Osteocyte (in vitro differentiated cells): ENCODE measurements at regions not wholly inside any gene's neighbourhood (a gene's known extent, or its start where the extent isn't known, plus 50 kb on each side); places are given as distances from the start of the nearest gene placed in this dataset.

ENCODE experiments used
- DNase-seq: peaks from one replicate; pipeline ENCODE4 v3.0.0; 2021; ENCODE audit warnings: mixed read lengths; ENCODE audit not compliant: unreplicated experiment; ENCODE audit errors: extremely low spot score
- H3K27ac Mint-ChIP-seq: one replicate; pipeline ENCODE4 v1.8.0; 2021; ENCODE audit warnings: mild to moderate bottlenecking, mixed read lengths; ENCODE audit not compliant: unreplicated experiment
- H3K27me3 Mint-ChIP-seq: one replicate; pipeline ENCODE4 v1.8.0; 2021; ENCODE audit warnings: mixed read lengths; ENCODE audit not compliant: unreplicated experiment
- H3K36me3 Mint-ChIP-seq: one replicate; pipeline ENCODE4 v1.8.0; 2021; ENCODE audit warnings: mixed read lengths; ENCODE audit not compliant: unreplicated experiment
- H3K4me1 Mint-ChIP-seq: one replicate; pipeline ENCODE4 v1.8.0; 2021; ENCODE audit warnings: mixed read lengths; ENCODE audit not compliant: unreplicated experiment
- H3K4me3 Mint-ChIP-seq: one replicate; pipeline ENCODE4 v1.8.0; 2021; ENCODE audit warnings: mild to moderate bottlenecking, moderate library complexity, mixed read lengths; ENCODE audit not compliant: unreplicated experiment
- H3K9me3 Mint-ChIP-seq: one replicate; pipeline ENCODE4 v1.8.0; 2021; ENCODE audit warnings: mixed read lengths; ENCODE audit not compliant: unreplicated experiment
- TF ChIP-seq, protein P1 (sequence below): fragments of 200-600 bp; sonication (generic); IDR thresholded peaks from 2 replicates; pipeline ENCODE4 v1.5.0; 2021; ENCODE audit warnings: antibody characterized with exemption, mild to moderate bottlenecking, moderate library complexity

DNA sequence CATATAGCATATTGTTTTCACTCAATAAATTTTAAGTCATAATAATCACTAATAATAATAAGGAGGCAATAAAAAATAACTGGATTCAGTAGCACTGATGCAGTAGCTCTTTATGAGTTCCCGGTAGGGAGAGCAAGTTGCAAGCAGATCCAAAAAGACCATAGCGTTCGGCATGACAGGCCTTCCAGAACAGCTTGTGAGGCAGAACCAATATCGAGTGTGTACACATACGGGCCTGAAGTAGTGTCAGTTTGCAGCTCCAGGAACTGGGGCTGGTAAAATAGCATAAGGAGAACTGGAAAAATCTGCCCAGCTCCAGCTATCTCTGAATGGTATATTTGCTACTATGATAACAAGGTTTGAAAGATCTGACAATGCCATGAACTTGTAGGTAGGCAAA, 1607.8 kb upstream of the PIK3C3 start:
- Mint-ChIP-seq H3K27ac (no peak overlapping the region), H3K9me3 (no peaks in the 10 kb centered on the region), H3K4me1 (no peaks in the 10 kb centered on the region), H3K4me3 (no peak overlapping the region), H3K27me3 (peaks cover 2% of the 10 kb centered on the region), H3K36me3 (no peaks in the 10 kb centered on the region)
- DNase-seq = no peak
- TF ChIP-seq, protein P1, sequence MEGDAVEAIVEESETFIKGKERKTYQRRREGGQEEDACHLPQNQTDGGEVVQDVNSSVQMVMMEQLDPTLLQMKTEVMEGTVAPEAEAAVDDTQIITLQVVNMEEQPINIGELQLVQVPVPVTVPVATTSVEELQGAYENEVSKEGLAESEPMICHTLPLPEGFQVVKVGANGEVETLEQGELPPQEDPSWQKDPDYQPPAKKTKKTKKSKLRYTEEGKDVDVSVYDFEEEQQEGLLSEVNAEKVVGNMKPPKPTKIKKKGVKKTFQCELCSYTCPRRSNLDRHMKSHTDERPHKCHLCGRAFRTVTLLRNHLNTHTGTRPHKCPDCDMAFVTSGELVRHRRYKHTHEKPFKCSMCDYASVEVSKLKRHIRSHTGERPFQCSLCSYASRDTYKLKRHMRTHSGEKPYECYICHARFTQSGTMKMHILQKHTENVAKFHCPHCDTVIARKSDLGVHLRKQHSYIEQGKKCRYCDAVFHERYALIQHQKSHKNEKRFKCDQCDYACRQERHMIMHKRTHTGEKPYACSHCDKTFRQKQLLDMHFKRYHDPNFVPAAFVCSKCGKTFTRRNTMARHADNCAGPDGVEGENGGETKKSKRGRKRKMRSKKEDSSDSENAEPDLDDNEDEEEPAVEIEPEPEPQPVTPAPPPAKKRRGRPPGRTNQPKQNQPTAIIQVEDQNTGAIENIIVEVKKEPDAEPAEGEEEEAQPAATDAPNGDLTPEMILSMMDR = no peak

DNA sequence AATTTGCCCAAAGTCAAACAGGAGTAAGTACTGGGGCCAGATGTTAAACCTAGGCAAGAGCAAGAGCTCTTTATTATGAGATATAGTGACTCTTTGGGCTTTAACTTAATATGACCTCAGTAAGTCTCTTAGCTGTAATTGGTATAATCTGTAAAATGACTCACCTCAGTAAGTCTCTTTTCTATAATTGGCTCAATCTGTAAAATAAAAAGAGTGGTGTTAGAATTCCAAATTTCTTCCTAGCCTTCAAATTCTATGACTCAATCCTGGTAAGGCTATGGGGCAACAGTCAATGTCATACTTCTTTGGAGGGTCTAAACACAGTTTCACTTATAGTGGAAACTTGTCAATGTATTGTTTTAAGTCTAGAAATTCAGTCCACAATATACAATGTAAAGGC, 1608.9 kb upstream of the PIK3C3 start:
- Mint-ChIP-seq H3K4me3 (no peak overlapping the region), H3K27ac (no peak overlapping the region), H3K36me3 (no peaks in the 10 kb centered on the region), H3K4me1 (no peaks in the 10 kb centered on the region), H3K27me3 (peaks cover 5% of the 10 kb centered on the region), H3K9me3 (no peaks in the 10 kb centered on the region)
- TF ChIP-seq, protein P1 = no peak
- no peak for DNase-seq

DNA sequence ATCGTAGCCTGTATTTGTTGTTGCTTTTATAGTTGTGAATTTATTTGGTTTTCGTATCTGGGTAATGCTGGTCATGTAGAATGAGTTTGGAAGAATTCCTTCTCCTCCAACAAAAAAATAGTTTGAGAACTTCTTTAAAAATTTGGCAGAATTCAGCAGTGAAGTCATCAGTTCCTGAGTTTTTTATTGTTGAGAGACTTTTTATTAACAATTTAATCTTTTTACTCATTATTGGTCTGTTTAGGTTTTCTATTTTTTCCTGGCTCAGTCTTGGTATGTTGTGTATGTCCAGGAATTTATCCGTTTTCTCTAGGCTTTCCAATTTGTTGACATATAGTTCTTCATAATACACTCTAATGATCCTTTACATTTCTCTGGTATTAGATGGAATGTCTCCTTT, 1613.3 kb upstream of the PIK3C3 start:
- Mint-ChIP-seq H3K9me3 (no peaks in the 10 kb centered on the region), H3K27me3 (peaks cover 5% of the 10 kb centered on the region), H3K4me3 (no peak overlapping the region), H3K27ac (no peak overlapping the region), H3K36me3 (no peaks in the 10 kb centered on the region), H3K4me1 (no peaks in the 10 kb centered on the region)
- no peak for DNase-seq
- TF ChIP-seq, protein P1 = no peak

DNA sequence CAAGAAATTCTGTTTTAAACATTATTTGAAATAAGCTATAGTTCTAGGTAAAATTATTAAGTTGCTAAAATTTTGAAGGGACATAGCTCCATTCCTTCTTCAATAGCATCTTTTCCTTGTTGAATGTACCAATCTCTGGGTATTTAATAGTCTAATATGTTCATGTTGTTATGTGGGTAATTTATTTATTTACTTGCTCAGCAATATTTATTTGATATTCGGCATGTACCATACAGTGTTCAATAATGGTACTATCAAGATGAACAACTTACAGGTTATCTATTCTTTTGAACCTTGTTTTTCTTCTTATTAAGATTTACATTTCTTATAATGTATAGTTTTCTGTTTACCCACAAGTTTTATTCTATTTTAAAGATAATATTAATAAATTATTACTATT, 1616.8 kb upstream of the PIK3C3 start:
- H3K27ac Mint-ChIP-seq = no peak overlapping the region
- peaks cover 5% of the 10 kb centered on the region for H3K27me3 Mint-ChIP-seq
- no peaks in the 10 kb centered on the region for H3K4me1 Mint-ChIP-seq
- H3K4me3 Mint-ChIP-seq = no peak overlapping the region
- DNase-seq = no peak
- peaks cover 18% of the 10 kb centered on the region for H3K9me3 Mint-ChIP-seq
- H3K36me3 Mint-ChIP-seq = no peaks in the 10 kb centered on the region
- TF ChIP-seq, protein P1 = no peak

DNA sequence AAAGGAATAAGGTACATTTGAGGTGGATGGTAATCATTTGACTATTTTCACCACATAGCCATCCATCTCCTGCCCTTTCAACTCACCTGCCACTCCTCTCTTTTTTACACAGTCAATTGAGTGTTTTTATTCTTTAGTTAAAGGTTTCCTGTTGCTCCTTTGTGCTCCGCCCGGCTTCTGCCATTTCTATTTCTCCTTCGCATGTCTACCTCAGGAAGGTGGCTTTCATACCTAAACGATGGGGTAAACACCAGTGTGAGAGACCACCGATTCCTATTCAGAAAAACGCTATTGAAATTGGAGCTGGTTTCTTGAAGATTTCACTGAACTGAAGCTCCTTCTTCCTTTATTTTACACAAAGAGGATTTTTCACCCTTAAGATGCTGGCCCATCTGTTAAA, 1628.0 kb upstream of the PIK3C3 start:
- peaks cover 5% of the 10 kb centered on the region for H3K27me3 Mint-ChIP-seq
- no peak overlapping the region for H3K4me3 Mint-ChIP-seq
- H3K4me1 Mint-ChIP-seq = no peaks in the 10 kb centered on the region
- H3K9me3 Mint-ChIP-seq = peaks cover under 1% of the 10 kb centered on the region
- no peak for DNase-seq
- H3K36me3 Mint-ChIP-seq = no peaks in the 10 kb centered on the region
- TF ChIP-seq, protein P1 = no peak
- H3K27ac Mint-ChIP-seq = no peak overlapping the region
